AML-193 (cell line): ENCODE measurements at regions not wholly inside any gene's neighbourhood (a gene's known extent, or its start where the extent isn't known, plus 50 kb on each side); places are given as distances from the start of the nearest gene placed in this dataset.

ENCODE experiments used
- DNase-seq, 2 experiments: peaks; one replicate each; lab custom pipeline; 2025; lab: John Stamatoyannopoulos, UW

DNA sequence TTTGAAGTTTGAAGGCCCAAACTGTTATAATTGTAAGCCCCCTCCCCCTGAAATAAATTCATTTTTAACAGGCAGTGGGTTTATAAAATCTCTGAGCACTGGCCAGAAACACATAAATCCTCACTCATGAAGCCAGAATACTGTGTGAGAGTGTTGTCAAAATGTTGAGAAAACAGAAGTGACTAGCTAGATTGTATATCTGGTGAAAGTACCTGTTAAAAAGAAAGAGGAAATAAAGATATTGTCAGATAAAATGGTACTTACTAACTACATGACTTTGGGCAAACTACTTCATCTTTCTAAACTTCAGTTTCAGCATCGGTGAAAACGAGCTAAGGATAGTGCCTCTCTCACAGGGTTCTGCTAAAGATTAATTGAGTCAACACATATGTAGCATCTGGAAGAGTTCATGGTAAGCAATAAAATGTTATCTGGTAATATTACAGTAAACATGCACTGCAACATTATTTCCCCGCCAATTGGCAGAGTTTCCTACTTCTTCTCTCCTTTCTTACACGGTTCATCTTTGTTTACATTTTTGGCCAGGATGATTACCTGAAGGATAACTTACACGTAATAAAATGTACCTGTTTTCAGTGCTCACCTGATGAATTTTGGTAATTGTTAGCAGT lies 202.5 kb upstream of the CHRM2 start:
- DNase-seq: no peak

DNA sequence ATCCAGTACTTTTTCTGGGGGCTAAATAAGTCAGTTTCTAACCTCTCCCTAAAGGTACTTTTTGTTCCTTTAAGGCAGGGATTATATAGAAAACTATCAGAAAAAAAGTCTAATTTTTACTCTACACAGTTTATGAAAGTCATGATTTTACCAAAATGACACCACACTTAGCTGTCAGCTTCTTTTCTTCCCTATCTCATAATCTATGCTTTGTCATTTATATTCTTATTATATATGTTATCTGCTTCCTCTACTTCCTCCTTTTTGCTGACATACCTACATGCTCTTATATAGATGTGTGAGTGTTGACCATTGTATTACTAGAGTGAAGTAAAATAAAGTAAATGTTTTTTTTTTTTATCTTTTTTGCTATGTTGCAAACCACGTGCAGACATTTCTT lies 203.9 kb upstream of the CHRM2 start:
- no peak for DNase-seq

DNA sequence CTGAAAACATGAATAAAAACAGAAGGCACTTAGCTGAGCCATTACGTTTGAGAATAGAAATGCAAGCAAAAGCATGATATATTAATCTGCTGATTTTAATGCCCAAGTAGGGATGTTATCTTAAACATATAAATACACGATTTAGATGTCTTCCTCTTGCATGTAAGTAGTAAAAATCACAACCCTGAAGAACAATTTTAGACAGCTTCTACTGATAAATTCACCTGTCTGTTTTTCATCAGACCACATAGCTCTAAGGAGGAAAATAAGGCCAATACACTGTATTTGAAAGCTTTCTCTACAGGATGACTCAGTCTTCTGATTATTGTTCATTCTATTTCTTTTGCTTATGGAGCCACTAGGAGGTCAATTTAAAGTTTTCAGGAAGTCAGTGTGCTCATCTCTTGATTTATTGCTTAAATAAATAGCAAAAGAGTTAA lies 210.9 kb upstream of the CHRM2 start:
- DNase-seq: no peak

- no peak for DNase-seq
Measured at GRCh38 chr7:136656516-136656915, 211.9 kb upstream of the CHRM2 start.

- no peak for DNase-seq
Measured at GRCh38 chr7:136655414-136655813, 213.0 kb upstream of the CHRM2 start.

- DNase-seq: no peak
Measured at GRCh38 chr7:136654406-136654805, 214.0 kb upstream of the CHRM2 start.

DNA sequence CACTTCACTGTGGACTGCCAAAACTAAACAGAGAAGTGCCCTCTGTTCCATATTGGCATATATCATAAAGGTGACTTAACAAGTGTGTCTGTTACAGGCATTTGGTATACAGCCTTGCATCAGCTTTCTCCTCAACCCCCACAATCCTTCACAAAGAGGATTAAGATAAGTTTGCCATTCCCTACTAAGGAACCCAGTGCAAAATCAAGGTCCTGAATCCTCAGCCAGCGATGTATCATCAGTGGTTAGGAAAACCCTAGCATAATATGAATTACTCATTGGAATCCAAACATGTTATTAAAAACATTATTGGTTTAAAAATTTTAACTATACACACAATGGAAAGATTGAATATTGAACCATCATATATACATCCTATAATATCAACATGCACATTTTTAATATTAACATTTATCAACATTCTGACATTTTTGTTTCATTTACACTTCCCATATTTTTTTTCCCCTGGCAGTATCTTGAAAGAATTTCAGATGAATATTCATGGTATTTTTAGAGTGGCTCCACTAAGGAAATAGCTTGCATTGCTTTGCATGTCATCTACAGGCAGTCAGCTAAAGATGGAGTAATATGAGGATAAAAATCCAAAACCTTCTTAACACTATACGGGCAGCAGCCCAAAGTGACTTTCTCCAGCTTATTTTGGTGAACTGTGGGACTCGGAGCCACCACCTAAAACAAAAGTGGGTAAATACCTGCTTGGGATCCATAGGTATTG lies 215.6 kb upstream of the CHRM2 start:
- no peak for DNase-seq

DNA sequence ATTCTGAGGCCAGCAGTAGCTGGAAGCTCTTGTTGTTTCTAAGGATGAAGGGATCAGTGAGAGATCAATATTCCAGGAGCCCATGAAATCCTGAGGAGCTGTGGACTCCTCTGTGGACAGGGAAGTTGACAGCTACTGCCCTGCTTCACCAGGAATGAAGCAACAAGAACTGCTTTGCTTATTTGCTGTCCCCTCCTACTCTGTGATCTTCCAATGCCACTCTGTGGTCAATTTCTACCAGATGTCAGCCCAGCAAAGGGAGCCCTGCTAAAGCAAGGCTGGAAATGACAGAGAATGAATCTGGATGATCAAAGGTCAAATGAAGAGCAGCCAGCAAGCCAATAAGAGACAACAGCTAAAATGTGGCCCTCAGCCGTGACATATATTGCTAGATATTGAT lies 227.5 kb upstream of the CHRM2 start:
- DNase-seq: no peak

GRCh38 chr7:136637813-136638212 lies 230.6 kb upstream of the CHRM2 start:
- no peak for DNase-seq

GRCh38 chr7:136635751-136636150 lies 232.7 kb upstream of the CHRM2 start:
- no peak for DNase-seq

- no peak for DNase-seq
Measured at GRCh38 chr7:136618818-136619217, 249.6 kb upstream of the CHRM2 start.

DNA sequence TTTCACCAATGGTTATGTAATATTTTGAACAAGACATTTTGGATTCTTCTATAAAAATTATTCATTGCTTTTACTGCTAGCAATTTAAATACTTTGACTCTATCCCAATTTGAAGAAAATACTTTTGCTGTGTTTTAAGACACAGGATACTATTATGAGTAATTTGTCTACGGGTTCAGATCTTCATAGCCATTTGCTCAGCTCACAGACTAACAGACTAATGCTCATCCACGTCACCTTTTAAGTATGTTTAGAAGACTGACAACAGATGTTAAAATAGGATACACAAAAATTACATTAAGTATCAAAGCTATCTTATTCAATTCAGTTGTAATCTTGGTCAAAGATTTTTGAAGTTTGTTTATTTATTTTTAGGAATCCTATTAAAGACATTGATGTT lies 251.3 kb upstream of the CHRM2 start:
- DNase-seq: no peak

- DNase-seq: no peak
Measured at GRCh38 chr7:136605532-136606329, 262.7 kb upstream of the CHRM2 start.

- DNase-seq: no peak
Measured at GRCh38 chr7:136601772-136602171, 266.7 kb upstream of the CHRM2 start.

GRCh38 chr7:136600475-136600874 lies 268.0 kb upstream of the CHRM2 start:
- DNase-seq: no peak

GRCh38 chr7:136594739-136595144 lies 273.7 kb upstream of the CHRM2 start:
- DNase-seq: no peak

DNA sequence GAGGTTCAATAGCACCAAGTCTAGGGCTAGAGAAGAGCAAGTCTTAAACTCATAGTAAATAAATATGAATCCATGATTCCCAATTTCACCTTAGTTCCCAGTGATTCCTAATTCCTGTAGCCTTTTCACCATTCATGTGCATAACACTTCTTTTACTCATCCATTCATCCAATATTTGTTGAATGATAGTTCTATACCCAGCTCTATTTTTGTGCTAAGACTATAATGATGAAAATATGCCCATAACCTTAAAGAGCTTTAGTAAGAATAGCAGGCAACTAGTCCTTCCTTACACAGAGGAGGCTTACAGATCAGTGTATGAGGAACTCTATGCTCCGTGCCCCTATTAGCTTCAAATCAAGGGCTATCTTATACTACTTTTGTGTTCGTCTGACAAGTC lies 280.2 kb upstream of the CHRM2 start:
- DNase-seq: no peak

- DNase-seq: no peak
Measured at GRCh38 chr7:136585954-136586670, 282.3 kb upstream of the CHRM2 start.

- no peak for DNase-seq
Measured at GRCh38 chr7:136566491-136566890, 302.0 kb upstream of the CHRM2 start.

GRCh38 chr7:136555933-136556332 lies 312.5 kb upstream of the CHRM2 start:
- no peak for DNase-seq

GRCh38 chr7:136551618-136552017 lies 316.8 kb upstream of the CHRM2 start:
- DNase-seq: no peak

- no peak for DNase-seq
Measured at GRCh38 chr7:136549756-136550155, 318.7 kb upstream of the CHRM2 start.
